Left lung (tissue), 4 donors: ENCODE measurements at regions not wholly inside any gene's neighbourhood (a gene's known extent, or its start where the extent isn't known, plus 50 kb on each side); places are given as distances from the start of the nearest gene placed in this dataset.

Experiments used
- ATAC-seq: fragments of 200-7000 bp; cut with Tn5 transposase; one replicate; pipeline ENCODE4 v1.9.1; 2020; ENCODE audit warnings: moderate library complexity
- DNase-seq, 4 donors: peaks; one replicate each; pipeline ENCODE4 v3.0.0-alpha.2; 2013 to 2020
- H3K27ac ChIP-seq, 2 donors: fragments of 200-600 bp; sonication (generic) in 1 of 2; one replicate each; pipeline versions ENCODE4 v1.5.0 to v1.8.0; 2020 to 2021
- H3K27me3 ChIP-seq, 2 donors: fragments of 200-600 bp; sonication (generic) in 1 of 2; one replicate each; pipeline versions ENCODE4 v1.5.0 to v1.8.0; 2020 to 2021
- H3K36me3 ChIP-seq, 2 donors: fragments of 200-600 bp; sonication (generic) in 1 of 2; one replicate each; pipeline versions ENCODE4 v1.5.0 to v1.8.0; 2020 to 2021
- H3K4me1 ChIP-seq, 2 donors: fragments of 200-600 bp; one replicate each; pipeline ENCODE4 v1.8.0; 2021
- H3K4me3 ChIP-seq, 2 donors: fragments of 200-600 bp; sonication (generic) in 1 of 2; one replicate each; pipeline versions ENCODE4 v1.5.0 to v1.8.0; 2020 to 2021; ENCODE audit warnings: mild to moderate bottlenecking in 1 of 2
- H3K9me3 ChIP-seq, 2 donors: fragments of 200-600 bp; sonication (generic) in 1 of 2; one replicate each; pipeline versions ENCODE4 v1.5.0 to v1.8.0; 2020 to 2021
- intact Hi-C, 2 donors: fragments of 100-400 bp; cut with DNase I; formaldehyde crosslinking; loops; one replicate each; pipeline versions ENCODE4 v1.11.2 to v1.14.2; 2022
- TF ChIP-seq, protein P1 (sequence below), 2 donors: fragments of 200-600 bp; sonication (generic) in 1 of 2; IDR thresholded peaks; one replicate each; pipeline versions ENCODE4 v1.5.0 to v1.8.0; 2021; ENCODE audit warnings: antibody characterized with exemption in 2 of 2
- donor health status: DM: no; HTN: yes; CAD: no.
- donor health status: DM: no; HTN: no; CAD: no.

DNA sequence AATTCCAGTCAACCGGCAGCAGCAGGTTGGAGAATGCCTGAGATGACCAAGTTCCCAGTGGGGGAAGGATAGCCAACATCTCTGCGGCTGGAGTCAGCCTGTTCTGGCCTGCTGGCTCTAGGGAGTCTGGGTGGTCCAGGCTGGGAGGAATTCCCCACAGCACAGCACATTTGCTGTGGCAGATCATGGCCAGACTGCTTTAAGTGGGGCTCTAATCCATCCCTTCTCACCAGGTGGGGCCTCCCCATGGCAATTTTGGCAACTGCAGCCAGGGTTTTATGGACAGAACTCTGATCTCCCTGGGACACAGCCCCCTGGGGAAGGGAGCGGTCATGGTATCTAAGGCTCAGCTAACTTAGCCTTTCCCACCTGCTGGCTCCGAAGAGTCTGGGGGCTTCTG, 226.1 kb downstream of the DTWD2 start:
- DNase-seq (no peak), ATAC-seq (no peak)
- Histone ChIP-seq H3K9me3 (no peaks in the 10 kb centered on the region), H3K36me3 (no peaks in the 10 kb centered on the region), H3K4me3 (no peak overlapping the region), H3K27ac (no peak overlapping the region), H3K27me3 (no peaks in the 10 kb centered on the region), H3K4me1 (no peaks in the 10 kb centered on the region)
- intact Hi-C loops = no loop called here
- TF ChIP-seq, protein P1, sequence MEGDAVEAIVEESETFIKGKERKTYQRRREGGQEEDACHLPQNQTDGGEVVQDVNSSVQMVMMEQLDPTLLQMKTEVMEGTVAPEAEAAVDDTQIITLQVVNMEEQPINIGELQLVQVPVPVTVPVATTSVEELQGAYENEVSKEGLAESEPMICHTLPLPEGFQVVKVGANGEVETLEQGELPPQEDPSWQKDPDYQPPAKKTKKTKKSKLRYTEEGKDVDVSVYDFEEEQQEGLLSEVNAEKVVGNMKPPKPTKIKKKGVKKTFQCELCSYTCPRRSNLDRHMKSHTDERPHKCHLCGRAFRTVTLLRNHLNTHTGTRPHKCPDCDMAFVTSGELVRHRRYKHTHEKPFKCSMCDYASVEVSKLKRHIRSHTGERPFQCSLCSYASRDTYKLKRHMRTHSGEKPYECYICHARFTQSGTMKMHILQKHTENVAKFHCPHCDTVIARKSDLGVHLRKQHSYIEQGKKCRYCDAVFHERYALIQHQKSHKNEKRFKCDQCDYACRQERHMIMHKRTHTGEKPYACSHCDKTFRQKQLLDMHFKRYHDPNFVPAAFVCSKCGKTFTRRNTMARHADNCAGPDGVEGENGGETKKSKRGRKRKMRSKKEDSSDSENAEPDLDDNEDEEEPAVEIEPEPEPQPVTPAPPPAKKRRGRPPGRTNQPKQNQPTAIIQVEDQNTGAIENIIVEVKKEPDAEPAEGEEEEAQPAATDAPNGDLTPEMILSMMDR (IDR thresholded peaks at IDR 0.05) = no peak

DNA sequence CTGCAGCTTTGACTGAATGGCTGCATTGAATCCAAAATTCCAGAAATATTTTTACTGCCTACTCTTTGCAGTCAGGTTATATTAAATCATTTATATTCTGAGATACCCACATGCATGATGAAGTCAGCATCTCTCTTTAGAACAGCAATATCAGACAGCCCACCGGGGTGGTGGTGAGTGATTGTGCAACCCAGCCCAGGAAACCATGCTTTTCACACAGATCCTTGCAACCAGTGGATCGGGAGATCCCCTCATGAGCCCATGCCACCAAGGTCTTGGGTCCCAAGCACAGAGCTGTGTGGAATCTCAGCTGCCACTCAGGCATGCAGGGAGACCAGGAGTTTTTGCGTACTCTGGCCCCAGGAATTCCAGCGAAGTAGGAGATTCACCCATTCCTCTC, 226.5 kb downstream of the DTWD2 start:
- Histone ChIP-seq H3K4me1 (no peaks in the 10 kb centered on the region), H3K27me3 (no peaks in the 10 kb centered on the region), H3K36me3 (no peaks in the 10 kb centered on the region), H3K4me3 (no peak overlapping the region), H3K9me3 (no peaks in the 10 kb centered on the region), H3K27ac (no peak overlapping the region)
- no peak for ATAC-seq
- TF ChIP-seq, protein P1 (IDR thresholded peaks at IDR 0.05) = no peak
- intact Hi-C loops = no loop called here
- DNase-seq = no peak

DNA sequence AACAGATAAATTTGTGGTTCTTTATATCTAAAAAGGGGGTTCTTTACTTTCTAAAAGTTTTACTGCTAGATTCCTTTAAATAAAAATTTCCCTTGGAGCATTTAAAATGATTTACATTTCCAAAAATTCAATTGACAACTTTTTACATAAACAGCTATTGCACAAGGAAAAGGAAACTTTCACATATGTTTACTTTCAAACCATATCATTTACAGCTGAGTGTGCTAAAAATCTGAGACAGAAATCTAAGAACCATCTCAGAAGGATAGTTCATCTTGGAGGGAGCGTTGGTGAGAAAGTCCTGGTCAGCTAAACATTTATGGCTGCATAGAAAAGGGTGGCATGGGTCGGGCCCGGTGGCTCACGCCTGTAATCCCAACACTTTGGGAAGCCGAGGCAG, 235.4 kb downstream of the DTWD2 start:
- Histone ChIP-seq H3K9me3 (no peaks in the 10 kb centered on the region), H3K36me3 (no peaks in the 10 kb centered on the region), H3K27ac (no peak overlapping the region), H3K4me1 (no peaks in the 10 kb centered on the region), H3K27me3 (no peaks in the 10 kb centered on the region), H3K4me3 (no peak overlapping the region)
- ATAC-seq (no peak), DNase-seq (no peak)
- intact Hi-C loops = no loop called here
- TF ChIP-seq, protein P1 (IDR thresholded peaks at IDR 0.05) = no peak

DNA sequence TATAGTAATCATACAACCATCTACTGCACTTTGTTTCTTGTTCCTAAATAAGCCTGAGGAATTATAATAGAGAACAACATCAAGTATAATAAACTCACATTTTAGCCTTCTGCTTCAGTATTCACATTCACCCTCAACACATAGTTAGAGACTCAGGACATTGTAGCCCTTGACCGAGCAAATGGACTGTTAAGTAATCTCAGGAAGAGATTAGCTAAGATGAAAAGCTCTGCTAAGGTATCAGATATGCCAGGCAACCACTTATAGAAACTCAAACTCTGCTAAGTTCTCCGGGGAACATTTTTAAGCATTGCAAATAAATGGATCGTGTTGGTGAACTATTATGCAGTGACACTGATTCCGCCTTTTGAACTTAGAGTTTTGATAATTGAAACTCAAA, 252.0 kb downstream of the DTWD2 start:
- H3K4me3 ChIP-seq = no peak overlapping the region
- intact Hi-C loops = no loop called here
- no peak for DNase-seq
- H3K27me3 ChIP-seq = no peaks in the 10 kb centered on the region
- TF ChIP-seq, protein P1 (IDR thresholded peaks at IDR 0.05) = no peak
- no peak overlapping the region for H3K27ac ChIP-seq
- H3K36me3 ChIP-seq = no peaks in the 10 kb centered on the region
- no peaks in the 10 kb centered on the region for H3K4me1 ChIP-seq
- peak; percentile 67 for ATAC-seq
- no peaks in the 10 kb centered on the region for H3K9me3 ChIP-seq

DNA sequence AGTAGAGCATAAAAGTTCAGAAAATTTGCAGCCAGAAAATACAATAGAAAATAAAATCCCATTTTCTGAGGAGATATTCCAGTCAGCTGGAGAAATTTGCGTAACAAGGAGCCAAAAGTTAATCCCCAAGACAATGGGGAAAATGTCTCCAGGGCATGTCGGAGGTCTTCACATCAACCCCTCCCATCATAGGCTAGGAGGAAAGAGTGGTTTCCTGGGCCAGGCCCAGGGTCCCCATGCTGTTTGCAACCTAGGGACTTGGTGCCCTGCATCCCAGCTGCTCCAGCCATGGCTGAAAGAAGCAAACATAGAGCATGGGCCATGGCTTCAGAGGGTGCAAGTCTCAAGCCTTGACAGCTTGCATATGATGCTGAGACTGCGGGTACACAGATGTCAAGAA, 255.0 kb downstream of the DTWD2 start:
- Histone ChIP-seq H3K27ac (no peak overlapping the region), H3K4me3 (no peak overlapping the region), H3K4me1 (no peaks in the 10 kb centered on the region), H3K9me3 (no peaks in the 10 kb centered on the region), H3K36me3 (no peaks in the 10 kb centered on the region), H3K27me3 (no peaks in the 10 kb centered on the region)
- TF ChIP-seq, protein P1 (IDR thresholded peaks at IDR 0.05) = no peak
- intact Hi-C loops = no loop called here
- DNase-seq = no peak
- ATAC-seq = no peak
